HepG2 (cell line): ENCODE measurements at regions not wholly inside any gene's neighbourhood (a gene's known extent, or its start where the extent isn't known, plus 50 kb on each side); places are given as distances from the start of the nearest gene placed in this dataset.
A peak's percentile ranks its signal among the peaks of the same experiment; 100 is the strongest.

Experiments
- ATAC-seq: fragments of 200-7000 bp; cut with Tn5 transposase; 3 replicates; pipeline ENCODE4 v1.9.1; 2020; ENCODE audit warnings: mild to moderate bottlenecking, moderate library complexity
- BruUV-seq: library from RNA; stranded (reverse); fragments of 400-500 nt; replicated peaks from 2 replicates; lab custom pipeline; 2021; lab: Mats Ljungman, UMichigan
- CTCF ChIA-PET: fragments of 300-600 bp; formaldehyde crosslinking; extraction: SDS; loops from one replicate; lab custom pipeline; 2021; ENCODE audit warnings: low total read pairs, inconsistent platforms, low intra/inter-chr PET ratio; lab: Yijun Ruan, JAX
- POLR2A ChIA-PET: fragments of 350-600 bp; sonication (Branson Sonifier 250); formaldehyde crosslinking; loops from one replicate; lab custom pipeline; 2020; ENCODE audit warnings: antibody characterized with exemption, inconsistent platforms; lab: Yijun Ruan, JAX
- DNase-seq: peaks from one replicate; pipeline ENCODE4 v3.0.0-alpha.2; 2015; ENCODE audit warnings: low spot score
- FAIRE-seq: peaks from 3 replicates; lab custom pipeline; 2011; peaks lifted over from hg19 to GRCh38; lab: Jason Lieb, UNC
- H2AFZ ChIP-seq: one replicate; pipeline ENCODE4 v1.6.1; 2011; ENCODE audit warnings: low read length, inconsistent platforms
- H3K27ac ChIP-seq: fragments of 300-600 bp; 3 replicates; pipeline ENCODE4 v1.8.0; 2011; ENCODE audit warnings: mixed run types, mild to moderate bottlenecking, mixed read lengths, low read length, inconsistent platforms; ENCODE audit not compliant: insufficient read depth; ENCODE audit errors: extremely low read length
- H3K27me3 ChIP-seq, 2 experiments: fragments of 200-600 bp in 1 of 2; 2 replicates in 1 of 2; 3 replicates in 1 of 2; pipeline versions ENCODE4 v1.6.0 to v1.8.0; 2011; ENCODE audit warnings: low read length in 2 of 2, mild to moderate bottlenecking in 2 of 2, moderate library complexity in 2 of 2, inconsistent platforms in 1 of 2; ENCODE audit not compliant: insufficient read depth in 2 of 2, control insufficient read depth in 1 of 2
- H3K36me3 ChIP-seq, 2 experiments: fragments of 200-600 bp in 1 of 2; replicated peaks in 1 of 2; 2 replicates in 1 of 2; 3 replicates in 1 of 2; pipeline versions ENCODE4 v1.5.1 to v1.8.0; 2011; ENCODE audit warnings: low read length in 2 of 2, inconsistent platforms in 1 of 2; ENCODE audit not compliant: insufficient read depth in 2 of 2, control insufficient read depth in 1 of 2
- H3K4me1 ChIP-seq: 2 replicates; pipeline ENCODE4 v1.5.1; 2012; ENCODE audit warnings: low read length, inconsistent platforms; ENCODE audit not compliant: insufficient read depth
- H3K4me2 ChIP-seq: 2 replicates; pipeline ENCODE4 v1.6.0; 2011; ENCODE audit warnings: low read depth, low read length, inconsistent platforms
- H3K4me3 ChIP-seq, 3 experiments: fragments of 200-600 bp in 1 of 3; sonication (generic), shearing (Covaris generic) in 1 of 3; replicated peaks in 1 of 3; 2 replicates each; pipeline ENCODE4 v1.5.1; 2011 to 2016; ENCODE audit warnings: low read length in 3 of 3, inconsistent platforms in 2 of 3, low read depth in 2 of 3, mild to moderate bottlenecking in 2 of 3, control low read depth in 1 of 3, mixed read lengths in 1 of 3; ENCODE audit not compliant: insufficient read depth in 1 of 3
- H3K79me2 ChIP-seq: one replicate; pipeline ENCODE4 v1.6.1; 2011; ENCODE audit warnings: low read length, inconsistent platforms; ENCODE audit not compliant: insufficient read depth
- H3K9ac ChIP-seq: 2 replicates; pipeline ENCODE4 v1.6.0; 2011; ENCODE audit warnings: mild to moderate bottlenecking, low read depth, low read length, inconsistent platforms; ENCODE audit not compliant: insufficient read depth
- H3K9me3 ChIP-seq: 2 replicates; pipeline ENCODE4 v1.5.1; 2012; ENCODE audit warnings: mild to moderate bottlenecking, low read length
- H4K20me1 ChIP-seq: 2 replicates; pipeline ENCODE4 v1.6.0; 2011; ENCODE audit warnings: inconsistent platforms, mild to moderate bottlenecking, low read length, moderate library complexity; ENCODE audit not compliant: insufficient read depth
- ARID2 ChIP-seq: sonication (generic); formaldehyde crosslinking; IDR thresholded peaks from 2 replicates; pipeline ENCODE4 v1.8.1; 2022; ENCODE audit warnings: mild to moderate bottlenecking, missing genetic modification reagents, borderline replicate concordance
- HMGXB4 ChIP-seq, 2 experiments: sonication (generic) in 1 of 2; formaldehyde crosslinking in 1 of 2; IDR thresholded peaks; 2 replicates each; pipeline versions ENCODE4 v1.4.0 to v1.6.1; 2018 to 2020; ENCODE audit warnings: missing genetic modification reagents in 2 of 2, borderline replicate concordance in 1 of 2, low read depth in 1 of 2, mild to moderate bottlenecking in 1 of 2, missing biosample characterization in 1 of 2
- MAFF ChIP-seq: IDR thresholded peaks from 2 replicates; pipeline ENCODE4 v1.6.1; 2011; ENCODE audit warnings: low read depth, low read length, improper control_type of control experiment
- MLX ChIP-seq: IDR thresholded peaks from 2 replicates; pipeline ENCODE4 v1.6.1; 2016
- PRDM4 ChIP-seq: sonication (generic); formaldehyde crosslinking; IDR thresholded peaks from 2 replicates; pipeline ENCODE4 v1.9.0; 2021; ENCODE audit warnings: missing genetic modification reagents, borderline replicate concordance
- SMAD1 ChIP-seq: sonication (generic); formaldehyde crosslinking; IDR thresholded peaks from 2 replicates; pipeline ENCODE4 v1.4.0; 2020; ENCODE audit warnings: missing genetic modification reagents, low read depth, mild to moderate bottlenecking, borderline replicate concordance
- TMF1 ChIP-seq: sonication (generic); formaldehyde crosslinking; IDR thresholded peaks from 2 replicates; pipeline ENCODE4 v1.8.1; 2022; ENCODE audit warnings: low read depth, missing genetic modification reagents
- ZNF350 ChIP-seq: sonication (generic); formaldehyde crosslinking; IDR thresholded peaks from 2 replicates; pipeline ENCODE4 v1.4.0; 2020; ENCODE audit warnings: mild to moderate bottlenecking, low read depth, missing genetic modification reagents, borderline replicate concordance
- WGBS: methylation state at CpG from one replicate; pipeline ENCODE4 v1.1.6; 2017; ENCODE audit warnings: low lambda C conversion rate; 5-methylcytosine and 5-hydroxymethylcytosine counted together
- in situ Hi-C: cut with HindIII; loops from 2 replicates; pipeline ENCODE4 v1.10.0; 2017; ENCODE audit warnings: low pct_unique_long_range_greater_than_20kb; ENCODE audit not compliant: extremely low pct_ligation_motif_present
- intact Hi-C: fragments of 100-400 bp; cut with micrococcal nuclease; formaldehyde crosslinking; loops from one replicate; pipeline ENCODE4 v1.10.0; 2022; ENCODE audit not compliant: unreplicated experiment

- Histone ChIP-seq H3K27ac (no peak overlapping the region), H3K9ac (no peak overlapping the region), H3K9me3 (no peaks in the 10 kb centered on the region), H4K20me1 (no peaks in the 10 kb centered on the region), H3K4me3 (no peak overlapping the region), H3K79me2 (no peaks in the 10 kb centered on the region)
- no TSS peak for BruUV-seq
- 0% methylated on average over 4 of the region's 4 CpGs for WGBS
- ATAC-seq, result no peak
- TF ChIP-seq SMAD1 (CRISPR knock-in tag) (no peak), HMGXB4 (CRISPR knock-in tag; IDR thresholded peaks at IDR 0.05; ENCODE audit: borderline replicate concordance in 1 of 2, low read depth in 1 of 2) (no peak), PRDM4 (CRISPR knock-in tag) (no peak), MLX (CRISPR knock-in tag) (no peak), MAFF (0 out of 2 replicates have a peak, but pooled peaks have one; percentile 1), ZNF350 (CRISPR knock-in tag) (no peak), ARID2 (CRISPR knock-in tag) (no peak), TMF1 (CRISPR knock-in tag) (no peak)
- TF ChIP-seq, all 625 proteins: peak for 1
- Histone ChIP-seq H3K4me2 (no peak overlapping the region), H3K4me1 (no peaks in the 10 kb centered on the region), H3K36me3 (no peaks in the 10 kb centered on the region), H2AFZ (no peak overlapping the region), H3K27me3 (no peaks in the 10 kb centered on the region; a peak in 1 of 5 replicates)
- DNase-seq (no peak), FAIRE-seq (no peak)
- CTCF ChIA-PET, result no interaction called here
- in situ Hi-C loops, result no loop called here
- intact Hi-C loops, result no loop called here
- POLR2A ChIA-PET, result no interaction called here
Measured at GRCh38 chr3:135549928-135550494, 415.5 kb upstream of the PPP2R3A start.
